Skeletal muscle tissue (tissue), 3 donors: ENCODE measurements at regions not wholly inside any gene's neighbourhood (a gene's known extent, or its start where the extent isn't known, plus 50 kb on each side); places are given as distances from the start of the nearest gene placed in this dataset.

Experiments used
- H3K27ac ChIP-seq: one replicate; pipeline ENCODE4 v1.7.0; 2013; ENCODE audit warnings: mild to moderate bottlenecking, low read depth, low read length, inconsistent platforms
- H3K27me3 ChIP-seq, 3 donors: one replicate each; pipeline ENCODE4 v1.7.0; 2013; ENCODE audit warnings: low read length in 3 of 3; ENCODE audit not compliant: control insufficient read depth in 3 of 3, insufficient read depth in 3 of 3
- H3K36me3 ChIP-seq, 3 donors: one replicate each; pipeline ENCODE4 v1.7.0; 2013; ENCODE audit warnings: low read length in 3 of 3; ENCODE audit not compliant: control insufficient read depth in 3 of 3, insufficient read depth in 3 of 3
- H3K4me1 ChIP-seq, 3 donors: one replicate each; pipeline ENCODE4 v1.7.0; 2013; ENCODE audit warnings: low read length in 3 of 3, mild to moderate bottlenecking in 3 of 3; ENCODE audit not compliant: control insufficient read depth in 3 of 3, insufficient read depth in 3 of 3
- H3K4me3 ChIP-seq, 3 donors: one replicate each; pipeline ENCODE4 v1.7.0; 2013; ENCODE audit warnings: low read length in 3 of 3
- H3K9ac ChIP-seq, 3 donors: one replicate each; pipeline ENCODE4 v1.7.0; 2013; ENCODE audit warnings: low read length in 3 of 3, mild to moderate bottlenecking in 3 of 3, moderate library complexity in 2 of 3, low read depth in 1 of 3
- H3K9me3 ChIP-seq, 3 donors: one replicate each; pipeline ENCODE4 v1.7.0; 2013; ENCODE audit warnings: low read length in 3 of 3; ENCODE audit not compliant: control insufficient read depth in 3 of 3
- donor health status: Osteomylitis.

DNA sequence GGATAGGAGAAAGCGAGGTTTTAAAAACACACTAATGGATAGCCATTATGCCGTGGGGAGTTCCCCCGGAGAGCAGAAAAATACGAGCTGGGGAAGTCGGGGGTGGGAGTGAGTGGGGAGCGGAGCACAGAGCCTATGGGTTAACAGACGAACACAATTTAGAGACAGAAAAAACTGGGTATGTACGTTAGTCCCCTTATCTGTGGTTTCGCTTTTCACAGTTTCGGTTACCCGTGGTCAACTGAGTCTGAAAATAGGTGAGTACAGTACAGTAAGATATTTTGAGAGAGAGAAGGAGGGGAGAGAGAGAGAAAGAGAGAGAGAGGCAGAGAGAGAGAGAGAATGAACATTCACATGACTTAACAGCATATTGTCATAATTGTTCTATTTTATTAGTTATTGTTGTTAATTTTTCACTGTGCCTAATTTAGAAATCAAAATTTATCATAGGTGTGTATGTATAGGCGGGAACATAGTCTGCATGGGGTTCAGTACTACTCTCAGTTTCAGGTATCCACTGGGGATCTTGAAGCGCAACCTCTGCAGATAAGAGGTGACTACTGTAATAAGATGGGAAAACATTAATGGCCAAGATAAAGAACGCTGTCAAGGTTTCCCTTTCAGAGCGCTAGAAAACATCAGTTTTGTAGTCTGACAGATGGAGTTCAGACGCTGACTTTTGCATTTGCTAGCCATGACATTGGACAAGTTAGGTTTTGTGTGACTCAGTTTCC, 125.6 kb upstream of the LMO4 start:
- Histone ChIP-seq H3K4me3 (no peak overlapping the region), H3K27me3 (peaks cover 0 to 7% (median 0%) of the 10 kb centered on the region in 3 donors), H3K9me3 (no peaks in the 10 kb centered on the region), H3K9ac (no peak overlapping the region), H3K4me1 (no peaks in the 10 kb centered on the region), H3K27ac (no peak overlapping the region), H3K36me3 (no peaks in the 10 kb centered on the region)

DNA sequence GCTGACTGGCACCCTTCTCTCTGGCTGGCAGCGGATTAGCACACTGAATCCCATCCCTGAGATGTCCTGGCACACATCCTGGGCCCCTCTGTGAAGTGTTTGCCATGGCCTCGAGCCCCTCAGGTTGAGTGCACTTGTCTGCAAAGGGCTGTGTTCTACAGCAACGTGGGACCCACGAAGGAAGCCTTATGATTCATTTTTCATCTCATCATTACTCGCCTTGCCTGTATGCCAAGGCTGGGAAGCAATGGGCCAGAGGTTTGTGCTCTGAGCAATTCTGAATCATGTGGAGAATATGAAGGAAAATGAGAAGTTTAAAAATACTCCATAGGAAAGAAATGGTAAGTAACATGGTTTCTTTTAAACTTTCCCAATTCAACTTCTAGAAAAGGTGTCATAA, 124.8 kb upstream of the LMO4 start:
- Histone ChIP-seq H3K27ac (no peak overlapping the region), H3K4me3 (no peak overlapping the region), H3K4me1 (no peaks in the 10 kb centered on the region), H3K9me3 (no peaks in the 10 kb centered on the region), H3K27me3 (peaks cover 0 to 7% (median 0%) of the 10 kb centered on the region in 3 donors), H3K36me3 (no peaks in the 10 kb centered on the region), H3K9ac (no peak overlapping the region)

DNA sequence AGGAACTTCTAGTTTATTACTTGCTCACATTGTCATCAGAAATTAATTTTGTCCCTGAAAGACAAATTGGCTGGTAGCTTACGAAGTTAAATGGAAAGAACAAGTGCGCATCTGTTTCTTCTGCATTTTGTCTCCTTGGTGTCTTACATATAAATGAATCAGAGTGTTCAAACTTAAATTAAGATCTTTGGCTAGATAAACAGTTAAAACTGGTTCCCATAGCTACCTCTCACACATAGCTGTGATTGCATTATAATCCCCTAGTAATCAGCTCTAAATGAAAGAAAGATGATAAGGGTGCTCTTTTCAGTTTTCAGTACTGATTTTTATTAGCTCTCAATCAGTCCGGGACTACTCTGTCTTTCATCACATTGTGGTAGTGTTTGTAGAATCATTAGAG, 124.2 kb upstream of the LMO4 start:
- Histone ChIP-seq H3K9ac (no peak overlapping the region), H3K4me3 (no peak overlapping the region), H3K27me3 (peaks cover 0 to 7% (median 0%) of the 10 kb centered on the region in 3 donors), H3K9me3 (no peaks in the 10 kb centered on the region), H3K27ac (no peak overlapping the region), H3K36me3 (no peaks in the 10 kb centered on the region), H3K4me1 (no peaks in the 10 kb centered on the region)

DNA sequence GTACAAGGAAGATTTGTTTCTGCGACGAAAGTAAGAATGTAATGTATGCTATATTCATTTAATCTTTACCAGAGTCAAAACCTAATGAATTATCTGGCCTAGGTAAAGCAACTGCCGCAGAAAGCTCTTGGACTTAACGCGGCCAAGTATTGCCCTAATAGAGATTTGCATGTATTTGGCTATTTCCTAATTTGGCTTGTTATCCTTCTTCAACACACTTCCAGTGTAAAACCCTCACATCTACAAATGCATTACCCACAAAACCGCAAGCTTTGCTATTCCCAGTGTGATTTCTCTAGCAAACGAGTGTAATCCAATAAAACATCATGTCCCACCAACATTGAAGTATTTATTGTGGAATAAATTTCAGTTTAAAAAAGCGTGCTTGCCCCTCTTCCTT, 123.8 kb upstream of the LMO4 start:
- Histone ChIP-seq H3K9ac (no peak overlapping the region), H3K27ac (no peak overlapping the region), H3K36me3 (no peaks in the 10 kb centered on the region), H3K27me3 (peaks cover 0 to 6% (median 0%) of the 10 kb centered on the region in 3 donors), H3K4me1 (no peaks in the 10 kb centered on the region), H3K4me3 (no peak overlapping the region), H3K9me3 (no peaks in the 10 kb centered on the region)

DNA sequence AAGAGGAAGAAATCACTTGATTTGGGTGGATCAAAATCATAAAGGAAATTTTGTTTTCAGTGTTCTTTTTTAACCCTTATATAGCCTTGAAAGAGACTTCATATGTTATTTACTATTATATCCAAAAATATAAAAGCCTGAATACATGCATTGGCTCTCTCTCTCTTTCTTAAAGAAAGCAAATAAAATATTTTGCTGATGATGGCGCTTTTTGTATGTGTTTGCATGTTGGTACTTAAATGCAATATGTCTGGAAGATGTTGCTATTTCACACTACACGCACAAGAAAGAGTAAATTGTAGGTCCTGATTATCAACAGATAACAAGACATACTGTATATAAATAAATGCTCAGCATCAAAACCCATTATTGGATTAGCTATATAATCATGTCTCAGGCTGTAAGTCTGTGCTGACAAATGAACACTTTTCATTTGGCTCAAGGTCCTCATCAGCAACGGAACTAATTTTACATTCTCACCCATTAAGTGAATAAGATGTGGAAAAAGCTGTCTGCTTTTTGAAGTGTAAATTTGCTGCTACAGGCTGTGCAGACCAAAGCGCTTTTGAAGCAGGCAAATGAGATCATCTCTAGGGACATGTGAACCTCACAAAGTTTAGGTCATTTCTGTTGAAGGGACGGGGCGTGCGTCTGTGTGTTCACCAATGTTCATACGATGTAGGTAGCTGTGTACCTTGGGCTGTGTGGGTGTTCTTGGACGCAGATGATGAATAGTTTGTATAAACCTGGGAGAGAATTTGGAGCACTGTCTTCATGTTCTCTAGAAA, 122.4 kb upstream of the LMO4 start:
- Histone ChIP-seq H3K4me3 (no peak overlapping the region), H3K9ac (no peak overlapping the region), H3K36me3 (no peaks in the 10 kb centered on the region)

DNA sequence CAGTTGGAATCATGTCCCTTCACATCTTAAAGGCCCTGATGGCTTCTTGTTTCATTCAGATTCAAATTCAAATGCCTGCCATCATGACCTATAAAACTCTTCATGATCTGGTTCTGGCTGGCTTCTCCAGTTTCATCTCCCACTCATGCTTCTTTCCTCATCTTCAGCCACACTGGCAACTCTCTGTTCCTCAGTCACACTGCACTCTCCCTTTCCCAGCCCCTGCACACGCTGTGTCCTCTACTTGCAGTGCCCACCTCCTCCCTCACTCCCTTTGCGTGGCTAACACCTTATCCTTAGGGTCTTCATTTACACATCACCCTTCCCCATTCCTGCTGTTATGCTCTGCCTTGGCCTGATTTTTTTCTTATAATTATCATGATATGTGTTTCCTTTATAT, 120.6 kb upstream of the LMO4 start:
- Histone ChIP-seq H3K27me3 (no peaks in the 10 kb centered on the region), H3K4me1 (no peaks in the 10 kb centered on the region), H3K9ac (no peak overlapping the region), H3K27ac (no peak overlapping the region), H3K4me3 (no peak overlapping the region), H3K36me3 (no peaks in the 10 kb centered on the region), H3K9me3 (no peaks in the 10 kb centered on the region)

More for the DNA sequence above, 122.4 kb upstream of the LMO4 start:
- H3K27me3 ChIP-seq, result no peaks in the 10 kb centered on the region
- H3K27ac ChIP-seq, result no peak overlapping the region
- no peaks in the 10 kb centered on the region for H3K9me3 ChIP-seq
- no peaks in the 10 kb centered on the region for H3K4me1 ChIP-seq

DNA sequence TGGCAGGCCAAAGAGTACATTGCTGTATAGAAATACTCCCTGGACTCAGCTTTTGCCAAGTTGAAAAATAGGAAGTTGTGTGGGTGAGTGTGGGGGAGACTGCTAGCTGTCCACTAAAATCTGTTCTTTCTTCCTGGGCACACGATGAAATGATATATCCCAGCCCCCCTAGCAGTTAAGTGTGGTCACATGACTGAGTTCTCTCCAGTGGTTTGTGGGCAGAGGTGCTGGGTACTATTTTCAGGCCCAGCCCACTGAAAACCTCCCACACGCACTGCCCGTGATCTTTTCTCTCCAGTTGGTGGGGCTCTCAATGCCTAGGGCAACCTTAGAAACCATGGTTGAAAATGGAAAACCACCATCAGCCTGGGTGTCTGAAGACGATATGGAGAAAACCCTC, 119.7 kb upstream of the LMO4 start:
- H3K36me3 ChIP-seq, result no peaks in the 10 kb centered on the region
- H3K9me3 ChIP-seq, result no peaks in the 10 kb centered on the region
- H3K9ac ChIP-seq, result no peak overlapping the region
- no peak overlapping the region for H3K4me3 ChIP-seq
- H3K27me3 ChIP-seq, result no peaks in the 10 kb centered on the region
- no peaks in the 10 kb centered on the region for H3K4me1 ChIP-seq
- no peak overlapping the region for H3K27ac ChIP-seq

DNA sequence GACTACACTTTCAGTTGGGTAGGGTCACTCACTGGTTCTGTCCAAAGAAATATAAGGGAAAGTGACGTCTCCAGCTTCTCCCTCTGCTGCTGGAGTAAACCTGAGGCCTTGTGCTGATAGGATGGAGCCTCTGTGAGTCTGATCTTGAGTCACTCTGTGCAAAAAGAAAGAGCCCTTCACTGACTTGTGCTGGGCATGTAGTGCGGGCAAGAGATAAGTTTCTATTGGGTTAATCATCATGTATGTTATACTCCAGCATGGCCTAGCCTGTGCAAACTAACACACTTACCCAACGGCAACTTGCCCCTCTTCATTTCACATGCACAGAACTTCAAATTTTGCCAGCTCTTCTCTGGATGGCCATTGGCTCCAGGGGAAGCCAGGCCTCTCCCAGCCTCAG, 118.5 kb upstream of the LMO4 start:
- Histone ChIP-seq H3K36me3 (no peaks in the 10 kb centered on the region), H3K4me1 (no peaks in the 10 kb centered on the region), H3K27me3 (no peaks in the 10 kb centered on the region), H3K9ac (no peak overlapping the region), H3K9me3 (no peaks in the 10 kb centered on the region), H3K27ac (no peak overlapping the region), H3K4me3 (no peak overlapping the region)

DNA sequence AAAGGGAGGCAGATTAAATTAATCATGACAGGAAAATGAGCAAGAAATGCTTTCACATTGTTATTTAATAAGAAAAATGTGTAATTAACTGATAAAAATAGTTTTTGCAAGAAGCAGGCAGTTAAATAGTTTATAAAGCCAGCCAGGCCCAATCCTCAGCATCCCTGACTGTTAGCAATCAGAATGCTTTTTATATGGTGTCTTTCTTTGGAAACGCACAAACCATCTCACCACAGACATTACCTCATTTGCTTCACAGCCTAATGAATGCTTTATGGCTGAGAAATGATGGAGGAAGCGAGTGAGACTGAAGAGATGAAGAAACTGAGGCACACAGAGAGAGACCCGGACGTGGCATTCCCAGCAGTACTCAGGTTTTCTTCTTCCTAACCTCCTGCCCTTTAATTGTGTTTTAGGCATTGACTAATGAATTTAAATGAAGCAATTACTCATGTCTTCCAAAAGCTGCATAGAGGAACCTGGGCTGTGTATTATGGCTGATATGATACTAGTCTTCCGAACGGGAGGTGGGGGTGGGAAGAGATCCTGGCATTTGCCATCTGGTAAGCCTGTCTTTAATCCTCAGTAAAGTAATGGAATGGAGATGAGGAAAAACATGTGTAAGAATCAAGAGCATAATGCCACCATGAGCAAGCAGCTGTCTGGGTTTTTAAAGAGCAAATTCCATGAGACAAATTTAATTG, 116.1 kb upstream of the LMO4 start:
- H3K4me1 ChIP-seq, result no peaks in the 10 kb centered on the region
- H3K27me3 ChIP-seq, result no peaks in the 10 kb centered on the region
- H3K9me3 ChIP-seq, result peaks cover 0 to 4% (median 2%) of the 10 kb centered on the region in 3 donors
- no peak overlapping the region for H3K9ac ChIP-seq
- no peaks in the 10 kb centered on the region for H3K36me3 ChIP-seq
- H3K27ac ChIP-seq, result no peak overlapping the region
- H3K4me3 ChIP-seq, result no peak overlapping the region

DNA sequence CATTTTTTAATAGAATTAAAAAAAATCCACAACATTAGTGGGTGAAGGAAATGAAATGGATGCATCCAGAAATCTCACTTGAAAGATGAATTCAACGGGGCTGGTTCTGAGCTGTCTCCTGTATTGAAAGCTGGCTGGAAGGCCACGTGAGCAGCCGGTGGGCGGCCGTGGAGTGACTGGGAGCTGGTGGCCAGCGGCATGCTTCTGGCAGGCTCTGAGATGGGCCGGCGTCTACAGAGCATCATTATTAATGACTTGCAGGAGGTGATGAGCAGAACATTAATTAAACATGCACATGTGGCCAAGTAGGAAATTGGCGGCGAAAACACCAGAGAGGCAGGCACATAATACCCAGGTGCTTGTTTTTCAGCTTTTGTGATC, 115.6 kb upstream of the LMO4 start:
- H3K27ac ChIP-seq, result no peak overlapping the region
- no peaks in the 10 kb centered on the region for H3K36me3 ChIP-seq
- no peak overlapping the region for H3K9ac ChIP-seq
- no peaks in the 10 kb centered on the region for H3K27me3 ChIP-seq
- no peaks in the 10 kb centered on the region for H3K4me1 ChIP-seq
- peaks cover 0 to 4% (median 2%) of the 10 kb centered on the region in 3 donors for H3K9me3 ChIP-seq
- H3K4me3 ChIP-seq, result no peak overlapping the region
